HG03439 (cell line): ENCODE measurements at regions not wholly inside any gene's neighbourhood (a gene's known extent, or its start where the extent isn't known, plus 50 kb on each side); places are given as distances from the start of the nearest gene placed in this dataset.

Source experiments
- ATAC-seq: cut with Tn5 transposase; IDR thresholded peaks from one replicate; pipeline ENCODE4 v1.9.1; 2021; ENCODE audit warnings: mild to moderate bottlenecking, moderate library complexity; ENCODE audit not compliant: unreplicated experiment

DNA sequence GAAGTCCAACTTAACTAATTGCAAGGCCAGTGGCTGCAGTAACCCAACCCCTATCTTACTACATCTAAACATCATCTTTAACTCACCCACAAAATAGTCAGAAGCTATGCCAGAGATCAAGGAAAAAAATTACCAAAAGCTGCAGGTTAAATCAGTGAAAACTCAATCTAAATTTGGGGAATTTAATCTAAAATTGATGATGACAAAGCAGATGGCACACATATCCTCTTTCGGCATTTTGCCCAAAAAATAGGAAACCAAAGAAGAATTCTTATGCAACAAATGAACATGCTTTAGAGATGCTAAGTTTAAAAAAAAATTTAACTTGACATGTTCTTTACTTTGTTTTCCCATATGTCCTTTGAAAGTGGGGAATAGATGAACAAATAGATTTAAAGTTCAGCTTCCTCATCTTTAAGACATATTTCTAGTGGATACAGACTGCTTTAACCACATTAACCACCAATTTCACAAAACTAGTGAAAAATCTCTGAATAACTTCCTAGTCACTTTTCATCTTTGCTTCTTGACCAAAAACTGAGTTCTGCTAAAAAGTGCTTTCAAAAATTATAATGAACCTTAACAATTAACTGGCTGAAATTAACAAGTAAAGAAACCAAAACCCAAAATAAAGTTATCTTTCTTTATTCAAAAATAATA lies 74.3 kb upstream of the CCDC150 start:
- ATAC-seq, result no peak

- ATAC-seq, result no peak
Measured at GRCh38 chr2:196565982-196566381, 73.5 kb upstream of the CCDC150 start.

DNA sequence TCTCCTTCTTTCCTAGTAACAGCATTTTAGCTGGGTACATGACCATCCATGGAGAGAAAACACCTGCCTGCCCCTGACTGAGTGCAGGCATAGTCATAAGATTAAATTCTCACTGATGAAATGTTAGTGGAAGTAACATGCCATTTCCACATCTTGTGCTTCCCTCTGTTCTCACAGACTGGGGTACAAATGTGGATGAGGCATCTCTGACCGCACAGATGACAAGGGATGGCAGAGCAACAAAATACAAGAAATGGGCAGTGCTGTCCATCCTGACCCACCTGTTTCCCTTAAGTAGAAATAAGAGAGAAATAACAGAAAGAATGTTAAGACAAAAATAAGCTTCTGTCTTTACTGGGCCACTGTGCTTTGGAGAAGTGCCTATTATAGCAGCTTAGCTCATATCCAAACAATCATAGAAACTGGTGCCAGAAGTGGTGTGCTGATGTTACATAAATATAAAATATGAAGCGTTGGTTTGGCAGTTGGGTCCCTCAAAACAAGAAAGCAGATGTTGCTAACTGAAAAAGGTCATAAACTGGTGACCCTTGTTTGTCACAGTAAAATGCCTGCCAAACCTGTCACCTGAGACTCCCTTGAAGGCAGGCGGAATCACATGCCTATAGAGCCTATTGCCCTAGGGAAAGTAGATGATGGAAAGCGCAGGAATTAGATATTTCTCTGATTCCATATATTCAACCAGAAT lies 72.4 kb upstream of the CCDC150 start:
- no peak for ATAC-seq

DNA sequence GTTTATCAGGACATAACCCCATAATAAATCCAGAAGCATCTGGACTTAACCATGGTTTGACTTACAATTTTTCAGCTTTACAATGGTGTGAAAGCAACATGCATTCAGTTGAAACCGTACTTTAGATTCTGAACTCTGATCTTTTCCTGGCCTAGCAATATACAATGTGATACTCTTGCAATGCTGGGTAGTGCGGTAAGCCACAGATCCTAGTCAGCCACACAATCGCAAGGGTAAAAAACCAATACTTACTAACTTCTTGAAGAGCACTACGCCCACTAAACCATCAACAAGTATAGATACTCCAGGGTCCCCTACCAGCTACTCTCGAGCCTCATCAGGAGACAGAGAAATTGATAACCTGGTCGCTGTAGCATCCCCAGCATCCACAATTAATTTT lies 71.0 kb upstream of the CCDC150 start:
- ATAC-seq, result no peak

DNA sequence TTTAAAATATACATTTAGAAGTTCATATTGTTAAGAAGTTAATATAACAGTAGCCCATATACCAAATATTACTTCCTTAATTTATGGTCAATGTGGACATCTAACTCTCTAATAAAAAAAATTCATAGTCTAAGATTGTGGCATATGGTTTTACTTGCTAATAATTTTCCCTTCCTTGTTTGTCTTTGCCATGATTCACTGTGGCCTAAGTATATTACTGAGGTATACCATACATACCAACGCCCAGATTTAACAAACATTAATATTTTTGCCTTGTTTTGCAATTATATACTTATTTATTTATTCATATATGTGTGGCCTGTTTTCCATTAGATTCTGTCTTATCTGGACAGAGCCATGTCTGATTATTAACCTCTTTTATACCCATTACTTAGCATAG lies 54.6 kb upstream of the CCDC150 start:
- no peak for ATAC-seq

DNA sequence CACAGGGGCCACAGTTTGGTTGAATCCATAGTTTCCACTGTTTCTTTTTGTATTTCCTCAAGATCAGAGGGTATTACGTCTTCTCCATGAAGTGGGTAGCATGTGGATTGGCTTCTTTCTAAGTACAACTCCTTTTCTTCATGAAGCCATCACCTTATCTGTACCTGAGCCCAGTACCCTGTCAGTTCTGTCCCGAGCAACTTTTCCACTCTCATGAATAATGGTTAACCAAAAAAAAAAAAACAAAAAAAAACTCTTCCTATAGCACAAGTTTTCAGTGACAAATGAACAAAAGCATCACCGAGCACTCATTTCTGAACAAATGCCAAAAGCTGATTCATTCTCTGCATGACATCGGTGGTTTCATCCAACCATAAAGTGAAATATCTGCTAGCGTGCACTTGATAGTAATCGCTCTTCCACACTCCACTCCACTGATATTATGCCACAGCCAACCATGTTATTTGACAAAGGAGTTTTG lies 53.0 kb upstream of the CCDC150 start:
- no peak for ATAC-seq

- ATAC-seq, result no peak
Measured at GRCh38 chr2:196587056-196587455, 52.5 kb upstream of the CCDC150 start.

DNA sequence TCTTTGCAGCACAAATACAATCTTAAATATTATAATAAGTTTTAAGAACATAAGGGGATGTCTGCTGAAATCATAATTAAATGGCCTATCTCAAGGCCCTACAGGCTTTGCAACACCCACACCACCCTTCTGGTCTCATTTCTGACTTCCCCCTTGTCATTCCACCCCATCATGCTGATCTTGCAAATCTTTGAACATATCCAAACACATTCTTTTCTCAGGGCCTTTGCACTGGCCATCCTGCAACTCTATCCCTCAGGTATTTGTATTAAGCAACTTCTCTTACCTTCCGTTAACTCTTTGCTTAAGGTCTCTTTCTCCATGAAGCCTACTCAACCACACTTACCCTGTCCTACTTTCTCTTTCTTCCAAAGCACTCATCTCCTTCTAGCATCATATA lies 51.8 kb upstream of the CCDC150 start:
- ATAC-seq, result no peak

DNA sequence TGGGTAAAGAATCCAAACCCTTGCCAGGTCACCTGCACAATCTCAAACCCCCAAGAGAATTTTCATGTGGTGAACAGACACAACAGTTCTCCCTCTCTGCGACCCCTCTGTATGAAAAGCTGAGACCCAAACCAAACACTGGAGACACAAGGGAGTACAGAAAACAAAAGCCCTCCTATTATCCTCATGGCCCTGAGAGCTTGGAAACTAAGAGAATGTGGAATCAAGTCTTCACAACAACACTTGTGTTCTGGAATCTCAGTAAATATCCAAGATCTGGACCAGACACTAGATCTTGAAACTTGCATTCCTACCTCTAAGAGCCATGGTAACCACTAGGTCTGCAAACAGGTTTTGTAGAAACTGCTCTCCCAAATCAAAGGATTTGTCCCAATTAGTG lies 50.1 kb upstream of the CCDC150 start:
- ATAC-seq, result no peak
